AG04449 (cell line): ENCODE measurements at regions not wholly inside any gene's neighbourhood (a gene's known extent, or its start where the extent isn't known, plus 50 kb on each side); places are given as distances from the start of the nearest gene placed in this dataset.

Experiments used
- CTCF ChIA-PET: fragments of 350-600 bp; formaldehyde crosslinking; extraction: SDS; loops from one replicate; lab custom pipeline; 2021; ENCODE audit warnings: antibody characterized with exemption; lab: Yijun Ruan, JAX
- POLR2A ChIA-PET: fragments of 400-600, 350-600 bp; formaldehyde crosslinking; extraction: SDS; loops from one replicate; lab custom pipeline; 2020; ENCODE audit warnings: antibody characterized with exemption, inconsistent platforms; lab: Yijun Ruan, JAX
- DNase-seq: peaks from one replicate; pipeline ENCODE4 v3.0.0-alpha.2; 2010; ENCODE audit warnings: low read depth, low spot score
- H3K4me3 ChIP-seq: 2 replicates; pipeline ENCODE4 v1.5.1; 2011; ENCODE audit warnings: low read depth, mild to moderate bottlenecking, control low read depth, low read length
- TF ChIP-seq, protein P1 (sequence below): IDR thresholded peaks from one replicate; pipeline ENCODE4 v1.5.1; 2011; ENCODE audit warnings: mild to moderate bottlenecking, moderate library complexity, low read length, control low read depth, inconsistent platforms; ENCODE audit not compliant: insufficient read depth; ENCODE audit errors: missing control alignments

DNA sequence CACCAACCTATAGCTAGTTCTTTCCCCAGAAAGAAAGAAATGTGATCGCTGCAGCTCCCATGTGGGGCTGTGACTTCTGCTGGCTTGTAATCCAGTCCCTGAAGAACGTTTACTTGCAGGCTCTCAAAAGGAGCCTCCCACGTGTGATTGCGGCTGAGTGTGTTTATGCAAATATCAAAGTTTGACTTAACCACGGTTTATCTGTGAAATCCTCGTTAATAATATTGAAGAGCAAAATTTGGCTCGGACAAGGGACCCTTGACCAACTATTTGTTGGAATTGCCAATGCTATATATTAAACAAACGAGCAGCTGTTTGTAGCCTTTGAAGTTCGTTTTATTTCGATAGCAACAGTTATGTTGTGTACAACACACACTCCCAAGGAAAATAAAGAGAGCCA is 470.1 kb upstream of the NRP1 start:
- ChIA-PET POLR2A (no interaction called here), CTCF (no interaction called here)
- DNase-seq = no peak
- TF ChIP-seq, protein P1, sequence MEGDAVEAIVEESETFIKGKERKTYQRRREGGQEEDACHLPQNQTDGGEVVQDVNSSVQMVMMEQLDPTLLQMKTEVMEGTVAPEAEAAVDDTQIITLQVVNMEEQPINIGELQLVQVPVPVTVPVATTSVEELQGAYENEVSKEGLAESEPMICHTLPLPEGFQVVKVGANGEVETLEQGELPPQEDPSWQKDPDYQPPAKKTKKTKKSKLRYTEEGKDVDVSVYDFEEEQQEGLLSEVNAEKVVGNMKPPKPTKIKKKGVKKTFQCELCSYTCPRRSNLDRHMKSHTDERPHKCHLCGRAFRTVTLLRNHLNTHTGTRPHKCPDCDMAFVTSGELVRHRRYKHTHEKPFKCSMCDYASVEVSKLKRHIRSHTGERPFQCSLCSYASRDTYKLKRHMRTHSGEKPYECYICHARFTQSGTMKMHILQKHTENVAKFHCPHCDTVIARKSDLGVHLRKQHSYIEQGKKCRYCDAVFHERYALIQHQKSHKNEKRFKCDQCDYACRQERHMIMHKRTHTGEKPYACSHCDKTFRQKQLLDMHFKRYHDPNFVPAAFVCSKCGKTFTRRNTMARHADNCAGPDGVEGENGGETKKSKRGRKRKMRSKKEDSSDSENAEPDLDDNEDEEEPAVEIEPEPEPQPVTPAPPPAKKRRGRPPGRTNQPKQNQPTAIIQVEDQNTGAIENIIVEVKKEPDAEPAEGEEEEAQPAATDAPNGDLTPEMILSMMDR = no peak
- H3K4me3 ChIP-seq = no peak overlapping the region

DNA sequence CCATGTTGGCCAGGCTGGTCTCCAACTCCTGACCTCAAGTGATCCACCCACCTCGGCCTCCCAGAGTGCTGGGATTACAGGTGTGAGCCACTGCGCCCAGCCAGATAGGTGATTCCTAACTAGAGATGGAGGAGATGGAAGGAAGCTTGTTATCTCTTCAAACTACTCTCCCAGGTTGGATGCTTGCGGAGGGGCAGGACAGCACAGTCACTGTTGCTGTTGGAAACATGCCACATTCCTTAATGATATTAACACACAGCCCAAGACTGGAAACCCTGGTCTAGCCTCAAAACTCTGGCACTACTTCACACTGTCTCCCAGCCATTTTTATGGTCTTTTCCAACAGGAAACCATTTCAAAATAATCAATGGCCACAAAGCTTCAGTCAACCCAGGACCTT is 468.8 kb upstream of the NRP1 start:
- ChIA-PET CTCF (no interaction called here), POLR2A (interaction anchor here (0.6 kb wide), 1 partner anchor 62 kb away, joined by 3 read pairs; no protein-coding TSS in a partner anchor)
- TF ChIP-seq, protein P1 = no peak
- no peak overlapping the region for H3K4me3 ChIP-seq
- DNase-seq = no peak

DNA sequence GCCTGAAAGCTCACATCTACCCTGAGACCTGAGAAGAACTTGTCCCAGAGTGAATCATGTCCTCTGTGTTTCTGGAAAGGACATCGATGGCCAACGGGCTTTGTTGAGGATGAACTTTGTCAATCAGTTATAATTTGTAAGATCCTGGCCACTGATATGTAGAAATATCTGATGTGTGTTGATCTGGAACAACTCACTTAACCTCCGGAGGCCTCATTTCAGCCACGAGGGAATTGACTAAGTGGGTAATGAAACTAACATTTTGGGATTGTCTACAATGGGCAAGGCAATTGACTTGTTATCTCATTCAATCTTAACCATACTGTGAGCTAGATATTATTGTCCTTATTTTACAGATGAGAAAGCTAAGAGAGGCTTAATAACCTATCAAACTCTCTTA is 468.1 kb upstream of the NRP1 start:
- ChIA-PET CTCF (no interaction called here), POLR2A (no interaction called here)
- TF ChIP-seq, protein P1 = no peak
- DNase-seq = no peak
- H3K4me3 ChIP-seq = no peak overlapping the region

DNA sequence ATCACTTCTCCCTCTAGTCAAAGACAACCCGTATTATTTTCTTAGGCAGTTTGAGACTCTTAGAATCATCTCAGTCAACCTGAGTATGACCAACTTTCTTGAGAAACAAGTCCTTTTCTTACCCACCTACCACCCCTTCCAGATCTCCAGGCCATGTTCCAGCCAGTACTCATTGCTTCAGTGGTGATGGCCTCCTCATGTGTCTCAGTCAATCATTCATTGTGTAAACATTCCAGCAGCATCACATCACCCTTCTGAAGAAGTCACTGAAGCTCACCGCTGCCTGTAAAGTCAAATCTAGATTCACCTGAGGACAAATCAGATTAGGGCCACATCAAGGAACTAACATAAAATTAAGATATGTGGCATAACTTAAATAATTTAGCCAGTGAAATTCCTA is 467.2 kb upstream of the NRP1 start:
- POLR2A ChIA-PET = no interaction called here
- TF ChIP-seq, protein P1 = no peak
- DNase-seq = no peak
- H3K4me3 ChIP-seq = no peak overlapping the region
- CTCF ChIA-PET = no interaction called here

GRCh38 chr10:33800986-33801385 is 466.5 kb upstream of the NRP1 start:
- POLR2A ChIA-PET = no interaction called here
- TF ChIP-seq, protein P1 = no peak
- DNase-seq = no peak
- no peak overlapping the region for H3K4me3 ChIP-seq
- CTCF ChIA-PET = no interaction called here

GRCh38 chr10:33800545-33800944 is 466.1 kb upstream of the NRP1 start:
- ChIA-PET POLR2A (no interaction called here), CTCF (no interaction called here)
- DNase-seq = no peak
- H3K4me3 ChIP-seq = no peak overlapping the region
- TF ChIP-seq, protein P1 = no peak
